Stomach (tissue), 4 donors: ENCODE measurements at regions not wholly inside any gene's neighbourhood (a gene's known extent, or its start where the extent isn't known, plus 50 kb on each side); places are given as distances from the start of the nearest gene placed in this dataset.

Source experiments
- CTCF ChIP-seq, 7 experiments: fragments of 450-650 bp in 4 of 7; fragments of 200-600 bp in 3 of 7; sonication (generic) in 3 of 7; IDR thresholded peaks; one replicate each; pipeline ENCODE4 v1.5.1; 2016 to 2019; ENCODE audit warnings: antibody characterized with exemption in 7 of 7, control low read depth in 2 of 7, mild to moderate bottlenecking in 1 of 7
- EP300 ChIP-seq: sonication (generic); formaldehyde crosslinking; IDR thresholded peaks from one replicate; pipeline ENCODE4 v1.6.1; 2017; ENCODE audit warnings: antibody characterized with exemption
- POLR2A ChIP-seq, 4 donors: fragments of 450-650 bp; IDR thresholded peaks; one replicate each; pipeline ENCODE4 v1.6.1; 2016; ENCODE audit warnings: antibody characterized with exemption in 4 of 4, control low read depth in 2 of 4, mild to moderate bottlenecking in 1 of 4, moderate library complexity in 1 of 4

GRCh38 chr3:78023257-78023656, 983.4 kb downstream of the ROBO2 start:
- TF ChIP-seq EP300, result no peak
- TF ChIP-seq CTCF (IDR thresholded peaks at IDR 0.05), result no peak
- TF ChIP-seq POLR2A (IDR thresholded peaks at IDR 0.05), result no peak
